Epithelial cell of proximal tubule (primary cell): ENCODE measurements at regions not wholly inside any gene's neighbourhood (a gene's known extent, or its start where the extent isn't known, plus 50 kb on each side); places are given as distances from the start of the nearest gene placed in this dataset.

Experiments
- DNase-seq: peaks from one replicate; pipeline ENCODE4 v3.0.0-alpha.2; 2011; ENCODE audit warnings: low read depth
- H3K4me3 ChIP-seq: 2 replicates; pipeline ENCODE4 v1.5.1; 2011; ENCODE audit warnings: low read depth, mild to moderate bottlenecking, low read length
- CTCF ChIP-seq: conservative IDR thresholded peaks from 2 replicates; pipeline ENCODE4 v1.5.1; 2012; ENCODE audit warnings: low read depth, mild to moderate bottlenecking, low read length

DNA sequence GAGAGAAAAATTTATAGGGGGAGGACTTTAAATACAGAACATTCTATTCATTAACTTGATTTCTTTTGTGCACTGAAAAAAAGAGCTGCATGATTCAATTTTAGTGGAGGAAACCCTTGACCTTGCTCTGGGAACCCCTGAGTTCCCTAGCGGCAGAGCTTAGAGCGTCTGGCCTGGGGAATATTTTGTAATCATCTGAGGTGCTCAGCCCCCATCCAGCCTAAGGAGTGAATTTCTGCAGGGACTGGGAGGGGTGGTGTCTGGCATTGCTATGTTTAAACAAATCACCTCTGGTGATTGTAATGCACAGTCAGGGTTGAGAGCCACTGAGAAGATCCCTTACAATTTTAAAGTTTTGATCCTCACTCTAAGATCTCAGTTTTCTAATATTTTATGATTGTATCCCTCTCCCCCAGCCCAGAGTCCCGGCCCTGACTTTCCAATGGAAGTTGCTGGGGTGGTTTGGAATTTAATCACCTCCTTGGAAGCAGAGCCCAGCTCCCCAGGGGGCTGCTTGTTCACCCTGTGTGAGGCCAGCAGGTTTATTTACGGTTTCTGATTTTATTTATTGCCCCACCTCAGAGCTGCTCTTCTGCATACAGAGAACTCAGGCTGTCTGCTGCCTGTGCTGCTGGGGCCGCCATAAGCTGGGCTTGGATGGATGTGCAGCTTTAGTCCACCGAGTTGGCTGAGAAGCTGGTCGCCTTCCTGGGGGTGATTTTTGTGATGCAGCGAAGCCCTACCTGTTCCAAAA lies 263.1 kb downstream of the LRFN2 start:
- no peak overlapping the region for H3K4me3 ChIP-seq
- TF ChIP-seq CTCF, result no peak
- DNase-seq, result no peak

- TF ChIP-seq CTCF, result no peak
- DNase-seq, result no peak
- H3K4me3 ChIP-seq, result no peak overlapping the region
Measured at GRCh38 chr6:40322336-40322735, 264.8 kb downstream of the LRFN2 start.

GRCh38 chr6:40321616-40322015 lies 265.5 kb downstream of the LRFN2 start:
- no peak overlapping the region for H3K4me3 ChIP-seq
- no peak for DNase-seq
- no peak for TF ChIP-seq CTCF

- TF ChIP-seq CTCF, result no peak
- H3K4me3 ChIP-seq, result no peak overlapping the region
- DNase-seq, result no peak
Measured at GRCh38 chr6:40320947-40321346, 266.2 kb downstream of the LRFN2 start.

DNA sequence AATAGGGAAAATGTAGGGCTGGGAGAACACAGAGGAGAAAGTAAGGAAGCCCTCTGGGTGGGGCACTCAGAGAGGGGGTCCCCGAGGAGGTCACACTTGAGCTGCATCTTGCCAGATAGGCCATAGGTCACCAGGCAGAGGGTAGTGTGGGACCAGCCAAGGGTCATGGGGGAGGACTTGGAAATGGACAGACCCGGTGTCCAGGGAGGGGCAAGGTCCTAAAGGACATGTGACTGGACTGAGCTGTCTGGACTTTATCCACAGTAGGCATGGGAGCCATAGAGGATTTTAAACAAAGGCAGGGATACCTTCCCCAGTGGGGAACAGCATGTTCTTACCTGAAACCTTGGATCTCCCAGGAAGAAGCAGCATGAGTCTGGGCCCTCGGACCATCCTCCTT lies 266.7 kb downstream of the LRFN2 start:
- H3K4me3 ChIP-seq, result no peak overlapping the region
- TF ChIP-seq CTCF, result no peak
- DNase-seq, result no peak

- no peak for DNase-seq
- no peak for TF ChIP-seq CTCF
- H3K4me3 ChIP-seq, result no peak overlapping the region
Measured at GRCh38 chr6:40319124-40319523, 268.0 kb downstream of the LRFN2 start.

- H3K4me3 ChIP-seq, result no peak overlapping the region
- TF ChIP-seq CTCF, result no peak
- DNase-seq, result no peak
Measured at GRCh38 chr6:40315060-40315459, 272.1 kb downstream of the LRFN2 start.
